Muscle of arm (tissue), 1 donor: ENCODE measurements at regions not wholly inside any gene's neighbourhood (a gene's known extent, or its start where the extent isn't known, plus 50 kb on each side); places are given as distances from the start of the nearest gene placed in this dataset.
A peak's percentile ranks its signal among the peaks of the same experiment; 100 is the strongest.

Source experiments
- DNase-seq: peaks from one replicate; pipeline ENCODE4 v3.0.0-alpha.2; 2013

- DNase-seq, result no peak
These were observed 310.9 kb upstream of the NEBL start for GRCh38 chr10:21207852-21208646.

- DNase-seq, result no peak
These were observed 308.2 kb upstream of the NEBL start for GRCh38 chr10:21205328-21205727.

- DNase-seq, result no peak
These were observed 306.5 kb upstream of the NEBL start for GRCh38 chr10:21203473-21204107.

DNA sequence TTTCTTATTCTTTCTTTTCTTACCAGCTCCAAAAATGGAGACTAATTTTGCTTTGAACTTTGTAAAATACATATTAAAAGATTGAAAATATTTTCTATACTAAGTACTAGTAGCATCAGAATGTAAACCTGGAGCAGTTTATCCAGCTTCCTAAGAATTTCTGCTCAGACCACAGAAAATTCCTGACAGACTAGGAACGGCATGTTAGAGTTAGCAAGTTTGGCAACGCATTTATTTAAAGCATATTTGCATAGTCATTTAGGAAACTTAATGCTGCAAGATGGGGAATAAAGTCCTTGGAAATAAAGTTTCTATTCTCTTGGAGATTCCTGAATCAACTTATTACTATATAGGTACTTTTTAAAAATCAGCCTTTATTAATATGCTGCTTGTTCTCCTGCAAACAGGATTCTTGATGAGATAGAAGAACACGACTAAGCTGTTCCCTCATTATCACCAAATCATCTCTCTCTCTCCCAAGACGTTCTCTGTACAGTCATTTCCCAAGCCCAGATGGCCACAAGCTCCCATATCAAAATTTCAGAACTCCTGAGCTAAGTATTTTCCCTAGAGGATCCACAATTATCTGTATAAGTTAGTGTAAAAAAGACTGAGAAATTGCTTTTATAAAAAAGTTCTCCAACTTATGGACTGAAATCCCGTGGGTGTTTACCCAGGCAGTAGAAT lies 305.8 kb upstream of the NEBL start:
- DNase-seq, result no peak

- DNase-seq, result no peak
These were observed 302.4 kb upstream of the NEBL start for GRCh38 chr10:21199501-21199900.

GRCh38 chr10:21197838-21198237 lies 300.7 kb upstream of the NEBL start:
- DNase-seq, result no peak

GRCh38 chr10:21196822-21197395 lies 299.8 kb upstream of the NEBL start:
- no peak for DNase-seq

- no peak for DNase-seq
These were observed 298.1 kb upstream of the NEBL start for GRCh38 chr10:21195252-21195651.

- peak; percentile 19 for DNase-seq
These were observed 297.4 kb upstream of the NEBL start for GRCh38 chr10:21194510-21194993.

DNA sequence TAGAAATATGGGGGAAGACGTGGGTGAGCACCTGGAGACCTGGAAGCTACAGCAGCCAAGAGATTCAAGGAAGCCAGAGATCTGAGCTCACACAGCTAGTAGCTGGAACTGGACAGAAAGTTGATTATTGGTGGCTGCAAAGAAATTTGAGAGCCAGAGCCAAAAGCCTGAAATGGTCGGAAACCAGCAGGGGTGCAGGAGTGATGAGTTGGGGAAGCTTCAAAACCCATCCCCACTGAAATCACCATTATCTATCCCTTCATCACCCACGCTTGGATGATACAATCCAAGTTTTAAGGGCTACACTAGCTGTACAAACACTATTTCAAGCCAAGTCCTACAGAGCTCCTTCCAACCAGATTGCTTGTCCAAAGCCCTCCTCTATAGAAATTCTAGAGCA lies 296.1 kb upstream of the NEBL start:
- DNase-seq, result no peak

DNA sequence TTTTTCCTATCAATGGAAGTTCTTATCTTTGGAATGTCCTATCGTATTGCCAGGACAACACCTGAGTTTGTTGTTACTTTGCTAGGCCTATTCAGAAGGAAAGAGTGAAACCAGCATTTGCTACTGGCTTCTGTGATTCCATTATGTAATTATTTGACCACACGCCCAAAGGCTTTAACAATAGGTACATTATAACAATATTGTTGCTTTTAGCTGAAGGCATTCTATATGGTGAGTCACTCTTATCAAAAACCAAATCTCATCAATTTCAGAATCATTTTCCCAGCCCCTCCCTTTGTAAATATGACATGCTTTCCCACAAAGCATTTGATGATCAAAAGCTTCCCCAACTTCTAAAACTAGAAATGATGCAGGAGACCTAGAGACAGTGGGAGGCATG lies 294.4 kb upstream of the NEBL start:
- no peak for DNase-seq

DNA sequence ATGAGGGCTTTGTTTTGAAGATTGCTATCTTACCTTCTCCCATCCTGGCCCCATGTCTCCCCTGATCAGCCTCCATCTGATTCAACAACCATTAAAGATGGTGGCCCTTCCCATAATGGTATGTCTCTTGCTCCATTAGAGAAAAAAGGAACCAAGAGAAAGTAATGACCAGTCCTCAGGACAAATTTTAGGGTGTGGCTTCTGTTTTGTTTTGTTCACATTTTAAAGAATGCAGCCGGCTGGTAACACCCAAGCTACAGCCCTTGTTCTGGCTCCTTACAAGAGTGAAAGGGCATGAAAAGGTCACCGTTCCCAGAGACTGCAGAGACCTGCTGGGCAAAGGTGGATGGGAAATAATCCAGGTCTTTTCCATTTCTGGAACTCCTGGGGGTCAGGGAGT lies 287.9 kb upstream of the NEBL start:
- DNase-seq, result no peak

DNA sequence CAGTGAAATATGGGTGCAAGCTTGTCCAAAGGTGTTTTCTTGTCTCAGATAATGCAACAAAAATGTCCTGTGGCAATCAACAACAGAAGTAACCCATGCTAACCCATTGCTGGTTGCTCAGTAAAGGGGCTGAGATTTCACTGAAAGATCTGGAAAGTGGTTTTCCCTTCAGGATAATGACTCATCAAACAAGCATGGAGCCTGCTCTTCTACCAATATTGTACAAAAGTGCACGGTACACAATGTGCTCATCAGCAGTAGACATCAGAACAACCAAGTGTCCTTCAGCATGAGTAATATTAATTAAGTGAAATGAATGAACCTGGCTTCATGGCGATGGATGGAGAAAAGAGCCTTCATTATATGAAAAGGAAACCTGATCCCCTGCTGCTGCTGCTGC lies 287.1 kb upstream of the NEBL start:
- no peak for DNase-seq

GRCh38 chr10:21183025-21183424 lies 285.9 kb upstream of the NEBL start:
- no peak for DNase-seq

DNA sequence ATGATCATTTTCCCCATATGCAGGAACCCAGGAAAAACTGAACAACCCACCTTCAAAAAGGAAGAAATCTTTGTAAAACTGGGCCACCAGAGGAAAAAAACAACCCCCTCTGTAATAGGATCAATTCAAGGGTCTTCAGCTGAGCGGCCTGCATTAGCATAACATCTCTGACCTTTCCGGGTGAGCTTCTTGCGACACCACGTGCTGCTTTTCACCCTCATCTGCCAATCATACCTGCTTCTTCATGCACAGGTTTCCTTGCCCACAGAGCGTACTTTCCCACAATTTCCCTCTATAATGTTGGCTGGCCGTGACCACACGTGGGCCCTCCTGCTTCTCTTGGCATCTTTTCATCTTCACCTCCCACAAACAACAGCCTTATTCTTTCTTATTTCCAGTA lies 284.3 kb upstream of the NEBL start:
- no peak for DNase-seq

GRCh38 chr10:21180604-21181003 lies 283.5 kb upstream of the NEBL start:
- no peak for DNase-seq

GRCh38 chr10:21176934-21177480 lies 279.9 kb upstream of the NEBL start:
- DNase-seq, result no peak

- DNase-seq, result no peak
These were observed 278.7 kb upstream of the NEBL start for GRCh38 chr10:21175797-21176196.

- no peak for DNase-seq
These were observed 277.8 kb upstream of the NEBL start for GRCh38 chr10:21174715-21175495.

GRCh38 chr10:21173802-21174714 lies 276.9 kb upstream of the NEBL start:
- DNase-seq, result peak; percentile 16
